ENCODE measurements at regions not wholly inside any gene's neighbourhood (a gene's known extent, or its start where the extent isn't known, plus 50 kb on each side); places are given as distances from the start of the nearest gene placed in this dataset.

DNA sequence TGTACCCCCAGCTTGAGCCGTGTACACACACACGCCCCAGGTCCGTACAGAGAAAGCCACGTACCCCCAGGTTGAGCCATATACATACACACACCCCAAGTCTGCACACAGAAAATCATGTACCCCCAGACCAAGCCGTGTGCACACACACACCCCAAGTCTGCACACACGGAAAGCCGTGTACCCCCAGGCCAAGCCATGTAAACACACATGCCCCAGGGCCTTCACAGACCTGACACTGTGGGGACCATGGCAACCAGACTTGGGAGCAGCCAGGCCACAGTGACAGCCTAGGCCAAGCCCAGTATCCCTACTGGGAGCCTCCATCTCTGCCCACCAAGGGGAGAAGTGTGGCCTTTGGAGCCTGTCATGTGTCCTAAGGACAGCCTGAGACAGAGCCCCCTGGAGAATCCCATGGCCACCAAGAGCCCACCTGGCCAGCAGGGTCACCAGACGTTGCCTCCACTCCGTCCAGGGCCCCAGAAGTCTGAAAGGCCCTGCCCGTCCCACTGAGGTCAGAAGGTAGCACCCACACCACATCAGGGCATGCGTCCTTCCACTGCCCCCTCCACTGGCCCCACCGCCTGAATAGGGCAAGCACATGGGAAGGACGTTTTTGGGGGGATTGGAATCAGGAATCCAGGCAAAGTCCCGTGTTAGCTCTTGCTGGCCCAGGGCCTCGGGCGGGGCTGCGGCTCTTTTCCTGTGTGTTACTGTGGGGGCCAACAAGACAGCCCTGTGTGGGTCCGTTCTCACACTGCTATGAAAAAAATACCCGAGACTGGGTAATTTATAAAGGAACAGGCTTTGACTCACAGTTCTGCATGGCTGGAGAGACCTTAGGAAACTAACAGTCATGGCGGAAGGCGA is 636.7 kb downstream of the TBC1D22A start:
- no peak for DNase-seq (ENCODE audit: extremely low read depth, low read depth)
- TF ChIP-seq, protein P1, sequence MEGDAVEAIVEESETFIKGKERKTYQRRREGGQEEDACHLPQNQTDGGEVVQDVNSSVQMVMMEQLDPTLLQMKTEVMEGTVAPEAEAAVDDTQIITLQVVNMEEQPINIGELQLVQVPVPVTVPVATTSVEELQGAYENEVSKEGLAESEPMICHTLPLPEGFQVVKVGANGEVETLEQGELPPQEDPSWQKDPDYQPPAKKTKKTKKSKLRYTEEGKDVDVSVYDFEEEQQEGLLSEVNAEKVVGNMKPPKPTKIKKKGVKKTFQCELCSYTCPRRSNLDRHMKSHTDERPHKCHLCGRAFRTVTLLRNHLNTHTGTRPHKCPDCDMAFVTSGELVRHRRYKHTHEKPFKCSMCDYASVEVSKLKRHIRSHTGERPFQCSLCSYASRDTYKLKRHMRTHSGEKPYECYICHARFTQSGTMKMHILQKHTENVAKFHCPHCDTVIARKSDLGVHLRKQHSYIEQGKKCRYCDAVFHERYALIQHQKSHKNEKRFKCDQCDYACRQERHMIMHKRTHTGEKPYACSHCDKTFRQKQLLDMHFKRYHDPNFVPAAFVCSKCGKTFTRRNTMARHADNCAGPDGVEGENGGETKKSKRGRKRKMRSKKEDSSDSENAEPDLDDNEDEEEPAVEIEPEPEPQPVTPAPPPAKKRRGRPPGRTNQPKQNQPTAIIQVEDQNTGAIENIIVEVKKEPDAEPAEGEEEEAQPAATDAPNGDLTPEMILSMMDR (IDR thresholded peaks at IDR 0.05; ENCODE audit: low read depth, low read length) = no peak

- DNase-seq (ENCODE audit: extremely low read depth, low read depth) = no peak
- TF ChIP-seq, protein P1 (IDR thresholded peaks at IDR 0.05; ENCODE audit: low read depth, low read length) = no peak
Measured at GRCh38 chr22:47398491-47398890, 636.0 kb downstream of the TBC1D22A start.

DNA sequence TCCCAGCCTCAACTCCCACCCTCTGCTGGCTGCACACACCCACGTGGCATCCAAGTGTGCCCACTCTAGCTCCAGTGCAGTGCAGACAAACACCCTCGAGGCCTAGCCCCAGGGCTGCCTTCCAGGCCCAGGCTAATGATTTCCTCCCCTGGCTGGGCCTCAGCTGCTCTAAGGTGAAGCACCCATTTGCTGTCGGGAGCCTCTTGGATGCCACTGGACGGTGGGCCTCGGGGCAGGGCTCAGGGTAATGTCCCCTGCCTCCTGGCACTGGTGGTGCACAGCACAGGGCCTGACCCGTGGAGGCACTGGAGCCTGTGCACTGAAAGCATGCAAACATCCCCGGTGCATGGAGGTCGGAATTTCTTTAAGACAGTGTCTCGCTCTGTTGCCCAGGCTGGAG is 635.2 kb downstream of the TBC1D22A start:
- no peak for DNase-seq (ENCODE audit: extremely low read depth, low read depth)
- TF ChIP-seq, protein P1 (IDR thresholded peaks at IDR 0.05; ENCODE audit: low read depth, low read length) = no peak

GRCh38 chr22:47396515-47396914 is 634.1 kb downstream of the TBC1D22A start:
- TF ChIP-seq, protein P1 (IDR thresholded peaks at IDR 0.05; ENCODE audit: low read depth, low read length) = no peak
- no peak for DNase-seq (ENCODE audit: extremely low read depth, low read depth)

GRCh38 chr22:47396105-47396504 is 633.7 kb downstream of the TBC1D22A start:
- DNase-seq (ENCODE audit: extremely low read depth, low read depth) = no peak
- TF ChIP-seq, protein P1 (IDR thresholded peaks at IDR 0.05; ENCODE audit: low read depth, low read length) = no peak

- TF ChIP-seq, protein P1 (IDR thresholded peaks at IDR 0.05; ENCODE audit: low read depth, low read length) = no peak
- DNase-seq (ENCODE audit: extremely low read depth, low read depth) = no peak
Measured at GRCh38 chr22:47395481-47395880, 633.0 kb downstream of the TBC1D22A start.
